ENCODE measurements at regions not wholly inside any gene's neighbourhood (a gene's known extent, or its start where the extent isn't known, plus 50 kb on each side); places are given as distances from the start of the nearest gene placed in this dataset.

DNA sequence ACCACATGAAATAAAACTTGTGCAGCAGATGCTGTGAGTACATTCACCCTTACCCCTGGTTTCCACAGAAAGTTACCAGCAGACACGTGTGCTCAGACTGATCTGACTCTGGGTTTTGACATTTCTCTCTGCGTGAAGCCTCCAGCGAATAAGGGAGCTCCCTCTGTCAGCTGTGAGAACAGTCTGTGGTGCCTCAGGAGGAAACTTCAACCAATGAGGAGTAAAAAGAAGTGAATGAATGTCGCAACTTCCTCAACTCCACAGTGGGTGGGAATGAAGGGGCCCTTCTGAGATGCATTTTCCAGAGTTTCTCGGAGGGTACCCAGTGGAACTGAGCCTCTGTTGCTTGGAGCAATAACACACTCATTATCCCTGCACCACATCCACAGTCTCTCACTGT, 743.4 kb downstream of the TNS3 start:
- ATAC-seq, result no peak
- DNase-seq (ENCODE audit: low read depth, low spot score), result no peak

More for the DNA sequence above, 743.4 kb downstream of the TNS3 start:
- no peak for TF ChIP-seq PAX8 (IDR thresholded peaks at IDR 0.05)
- TF ChIP-seq KLF5 (IDR thresholded peaks at IDR 0.05; ENCODE audit: partially characterized antibody), result no peak
- TF ChIP-seq RFX5 (IDR thresholded peaks at IDR 0.05; ENCODE audit: low read depth, low read length), result no peak
- TF ChIP-seq RELA (IDR thresholded peaks at IDR 0.05; ENCODE audit: borderline replicate concordance, partially characterized antibody), result no peak
- no peak for TF ChIP-seq NFIC (IDR thresholded peaks at IDR 0.05; ENCODE audit: low read depth, low read length)
- TF ChIP-seq, protein P1, sequence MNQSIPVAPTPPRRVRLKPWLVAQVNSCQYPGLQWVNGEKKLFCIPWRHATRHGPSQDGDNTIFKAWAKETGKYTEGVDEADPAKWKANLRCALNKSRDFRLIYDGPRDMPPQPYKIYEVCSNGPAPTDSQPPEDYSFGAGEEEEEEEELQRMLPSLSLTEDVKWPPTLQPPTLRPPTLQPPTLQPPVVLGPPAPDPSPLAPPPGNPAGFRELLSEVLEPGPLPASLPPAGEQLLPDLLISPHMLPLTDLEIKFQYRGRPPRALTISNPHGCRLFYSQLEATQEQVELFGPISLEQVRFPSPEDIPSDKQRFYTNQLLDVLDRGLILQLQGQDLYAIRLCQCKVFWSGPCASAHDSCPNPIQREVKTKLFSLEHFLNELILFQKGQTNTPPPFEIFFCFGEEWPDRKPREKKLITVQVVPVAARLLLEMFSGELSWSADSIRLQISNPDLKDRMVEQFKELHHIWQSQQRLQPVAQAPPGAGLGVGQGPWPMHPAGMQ (IDR thresholded peaks at IDR 0.05; ENCODE audit: borderline replicate concordance), result no peak
- no peak for TF ChIP-seq TARDBP (IDR thresholded peaks at IDR 0.05; ENCODE audit: borderline replicate concordance)
- TF ChIP-seq PML (IDR thresholded peaks at IDR 0.05; ENCODE audit: low read length), result no peak
- TF ChIP-seq WRNIP1 (IDR thresholded peaks at IDR 0.05; ENCODE audit: borderline replicate concordance, low read depth, low read length), result no peak
- TF ChIP-seq POLR2A (IDR thresholded peaks at IDR 0.05; ENCODE audit: low read depth, low read length), result no peak
- TF ChIP-seq, protein P2, sequence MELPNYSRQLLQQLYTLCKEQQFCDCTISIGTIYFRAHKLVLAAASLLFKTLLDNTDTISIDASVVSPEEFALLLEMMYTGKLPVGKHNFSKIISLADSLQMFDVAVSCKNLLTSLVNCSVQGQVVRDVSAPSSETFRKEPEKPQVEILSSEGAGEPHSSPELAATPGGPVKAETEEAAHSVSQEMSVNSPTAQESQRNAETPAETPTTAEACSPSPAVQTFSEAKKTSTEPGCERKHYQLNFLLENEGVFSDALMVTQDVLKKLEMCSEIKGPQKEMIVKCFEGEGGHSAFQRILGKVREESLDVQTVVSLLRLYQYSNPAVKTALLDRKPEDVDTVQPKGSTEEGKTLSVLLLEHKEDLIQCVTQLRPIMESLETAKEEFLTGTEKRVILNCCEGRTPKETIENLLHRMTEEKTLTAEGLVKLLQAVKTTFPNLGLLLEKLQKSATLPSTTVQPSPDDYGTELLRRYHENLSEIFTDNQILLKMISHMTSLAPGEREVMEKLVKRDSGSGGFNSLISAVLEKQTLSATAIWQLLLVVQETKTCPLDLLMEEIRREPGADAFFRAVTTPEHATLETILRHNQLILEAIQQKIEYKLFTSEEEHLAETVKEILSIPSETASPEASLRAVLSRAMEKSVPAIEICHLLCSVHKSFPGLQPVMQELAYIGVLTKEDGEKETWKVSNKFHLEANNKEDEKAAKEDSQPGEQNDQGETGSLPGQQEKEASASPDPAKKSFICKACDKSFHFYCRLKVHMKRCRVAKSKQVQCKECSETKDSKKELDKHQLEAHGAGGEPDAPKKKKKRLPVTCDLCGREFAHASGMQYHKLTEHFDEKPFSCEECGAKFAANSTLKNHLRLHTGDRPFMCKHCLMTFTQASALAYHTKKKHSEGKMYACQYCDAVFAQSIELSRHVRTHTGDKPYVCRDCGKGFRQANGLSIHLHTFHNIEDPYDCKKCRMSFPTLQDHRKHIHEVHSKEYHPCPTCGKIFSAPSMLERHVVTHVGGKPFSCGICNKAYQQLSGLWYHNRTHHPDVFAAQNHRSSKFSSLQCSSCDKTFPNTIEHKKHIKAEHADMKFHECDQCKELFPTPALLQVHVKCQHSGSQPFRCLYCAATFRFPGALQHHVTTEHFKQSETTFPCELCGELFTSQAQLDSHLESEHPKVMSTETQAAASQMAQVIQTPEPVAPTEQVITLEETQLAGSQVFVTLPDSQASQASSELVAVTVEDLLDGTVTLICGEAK (IDR thresholded peaks at IDR 0.05; ENCODE audit: borderline replicate concordance), result no peak
- no peak for TF ChIP-seq RCOR1 (conservative IDR thresholded peaks at IDR 0.05; ENCODE audit: low read depth, low read length)
- TF ChIP-seq, protein P3, sequence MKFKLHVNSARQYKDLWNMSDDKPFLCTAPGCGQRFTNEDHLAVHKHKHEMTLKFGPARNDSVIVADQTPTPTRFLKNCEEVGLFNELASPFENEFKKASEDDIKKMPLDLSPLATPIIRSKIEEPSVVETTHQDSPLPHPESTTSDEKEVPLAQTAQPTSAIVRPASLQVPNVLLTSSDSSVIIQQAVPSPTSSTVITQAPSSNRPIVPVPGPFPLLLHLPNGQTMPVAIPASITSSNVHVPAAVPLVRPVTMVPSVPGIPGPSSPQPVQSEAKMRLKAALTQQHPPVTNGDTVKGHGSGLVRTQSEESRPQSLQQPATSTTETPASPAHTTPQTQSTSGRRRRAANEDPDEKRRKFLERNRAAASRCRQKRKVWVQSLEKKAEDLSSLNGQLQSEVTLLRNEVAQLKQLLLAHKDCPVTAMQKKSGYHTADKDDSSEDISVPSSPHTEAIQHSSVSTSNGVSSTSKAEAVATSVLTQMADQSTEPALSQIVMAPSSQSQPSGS (IDR thresholded peaks at IDR 0.05; ENCODE audit: low read length), result no peak
- TF ChIP-seq, protein P4, sequence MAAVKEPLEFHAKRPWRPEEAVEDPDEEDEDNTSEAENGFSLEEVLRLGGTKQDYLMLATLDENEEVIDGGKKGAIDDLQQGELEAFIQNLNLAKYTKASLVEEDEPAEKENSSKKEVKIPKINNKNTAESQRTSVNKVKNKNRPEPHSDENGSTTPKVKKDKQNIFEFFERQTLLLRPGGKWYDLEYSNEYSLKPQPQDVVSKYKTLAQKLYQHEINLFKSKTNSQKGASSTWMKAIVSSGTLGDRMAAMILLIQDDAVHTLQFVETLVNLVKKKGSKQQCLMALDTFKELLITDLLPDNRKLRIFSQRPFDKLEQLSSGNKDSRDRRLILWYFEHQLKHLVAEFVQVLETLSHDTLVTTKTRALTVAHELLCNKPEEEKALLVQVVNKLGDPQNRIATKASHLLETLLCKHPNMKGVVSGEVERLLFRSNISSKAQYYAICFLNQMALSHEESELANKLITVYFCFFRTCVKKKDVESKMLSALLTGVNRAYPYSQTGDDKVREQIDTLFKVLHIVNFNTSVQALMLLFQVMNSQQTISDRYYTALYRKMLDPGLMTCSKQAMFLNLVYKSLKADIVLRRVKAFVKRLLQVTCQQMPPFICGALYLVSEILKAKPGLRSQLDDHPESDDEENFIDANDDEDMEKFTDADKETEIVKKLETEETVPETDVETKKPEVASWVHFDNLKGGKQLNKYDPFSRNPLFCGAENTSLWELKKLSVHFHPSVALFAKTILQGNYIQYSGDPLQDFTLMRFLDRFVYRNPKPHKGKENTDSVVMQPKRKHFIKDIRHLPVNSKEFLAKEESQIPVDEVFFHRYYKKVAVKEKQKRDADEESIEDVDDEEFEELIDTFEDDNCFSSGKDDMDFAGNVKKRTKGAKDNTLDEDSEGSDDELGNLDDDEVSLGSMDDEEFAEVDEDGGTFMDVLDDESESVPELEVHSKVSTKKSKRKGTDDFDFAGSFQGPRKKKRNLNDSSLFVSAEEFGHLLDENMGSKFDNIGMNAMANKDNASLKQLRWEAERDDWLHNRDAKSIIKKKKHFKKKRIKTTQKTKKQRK (IDR thresholded peaks at IDR 0.05; ENCODE audit: low read depth, low read length), result no peak
- H3K36me3 ChIP-seq (ENCODE audit: control insufficient read depth in 2 of 2, insufficient read depth in 2 of 2, low read length in 1 of 2), result no peaks in the 10 kb centered on the region
- in situ Hi-C loops (cut with MboI) (no loop called here), intact Hi-C loops (cut with micrococcal nuclease; ENCODE audit: unreplicated experiment) (no loop called here)
- H3K9ac ChIP-seq (ENCODE audit: control insufficient read depth, insufficient read depth, low read length), result no peak overlapping the region
- H3K27ac ChIP-seq (ENCODE audit: control insufficient read depth, insufficient read depth), result no peak overlapping the region
- RAD21 ChIA-PET (ENCODE audit: unreplicated experiment), result no interaction called here
- POLR2A ChIA-PET, result no interaction called here
- CTCF ChIA-PET, result no interaction called here
- H3K79me2 ChIP-seq (ENCODE audit: control insufficient read depth, insufficient read depth, low read length), result no peaks in the 10 kb centered on the region
- no peaks in the 10 kb centered on the region for H3K27me3 ChIP-seq (replicated peaks in 1 of 2; ENCODE audit: control insufficient read depth in 2 of 2, insufficient read depth in 2 of 2, low read length in 1 of 2)
- H3K4me1 ChIP-seq (ENCODE audit: control insufficient read depth, insufficient read depth, low read length), result no peaks in the 10 kb centered on the region
- SMC1A ChIA-PET (ENCODE audit: uncharacterized antibody, unreplicated experiment), result no interaction called here
- 27% methylated on average over 4 of the region's 5 CpGs for WGBS (ENCODE audit: insufficient coverage, insufficient replicate concordance, low lambda C conversion rate, missing lambda C conversion rate)
- H4K20me1 ChIP-seq (ENCODE audit: control insufficient read depth, insufficient read depth), result no peaks in the 10 kb centered on the region
- H3K4me3 ChIP-seq, result no peak overlapping the region
- FAIRE-seq, result no peak
- no TSS peak for BruUV-seq (replicated peaks)
- no peak overlapping the region for H2AFZ ChIP-seq (ENCODE audit: control insufficient read depth, low read depth, low read length)
- no peaks in the 10 kb centered on the region for H3K9me3 ChIP-seq (replicated peaks; ENCODE audit: control insufficient read depth, insufficient read depth, low read length)
- no peak overlapping the region for H3K4me2 ChIP-seq (ENCODE audit: control insufficient read depth, insufficient read depth)
